CD4-positive, alpha-beta T cell treated with Interleukin-1 beta for 1 hour (primary cell): ENCODE measurements at regions not wholly inside any gene's neighbourhood (a gene's known extent, or its start where the extent isn't known, plus 50 kb on each side); places are given as distances from the start of the nearest gene placed in this dataset.
"Not testable (repeated sequence)": the region's sequence is repeated elsewhere in the genome, so short reads cannot be mapped to it uniquely, and the experiment has no call there.

Experiments used
- DNase-seq, 2 donors: peaks; one replicate each; pipeline ENCODE4 v3.0.0-alpha.2; 2020 to 2022

DNA sequence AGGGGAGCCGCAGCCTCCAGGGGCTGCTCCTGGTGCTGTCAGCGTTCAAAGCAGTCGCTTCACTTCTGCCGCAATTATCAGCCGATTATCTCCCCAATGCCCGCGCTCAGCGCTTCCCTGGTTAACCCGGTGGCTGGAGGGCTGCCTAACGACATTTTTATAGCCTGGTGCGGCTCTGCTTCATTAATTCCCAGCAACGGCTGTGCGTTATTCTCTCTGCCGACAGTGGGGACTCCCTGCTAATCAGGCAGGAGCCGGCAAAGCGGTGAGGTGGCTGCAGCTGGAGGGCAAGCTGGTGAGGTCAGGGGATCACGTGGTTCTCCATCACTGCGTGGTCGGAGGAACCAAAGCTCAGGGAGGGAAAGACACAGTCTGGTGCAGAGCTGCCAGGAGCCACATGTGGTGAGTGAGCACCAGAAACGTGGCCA lies 62.9 kb downstream of the GLRX5 start:
- no peak for DNase-seq

DNA sequence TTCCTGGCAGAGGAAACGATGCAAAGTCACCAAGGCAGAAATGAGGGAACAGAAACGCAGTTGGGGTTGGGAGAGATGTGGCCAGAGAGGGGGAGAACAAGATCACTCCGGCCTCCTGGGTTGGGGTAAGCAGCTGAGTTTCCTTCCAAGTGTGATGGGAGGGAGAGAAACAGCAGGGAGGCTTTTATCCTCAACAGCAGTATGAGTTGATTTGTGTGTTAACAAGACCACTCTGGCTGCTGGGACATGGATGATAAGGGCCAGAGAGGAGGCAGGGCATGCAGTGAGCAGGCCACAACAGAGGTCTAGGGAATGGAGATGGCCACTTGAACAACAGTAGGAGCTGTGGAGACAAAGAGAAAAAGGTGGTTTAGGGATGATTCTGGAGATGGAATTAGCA lies 66.8 kb downstream of the GLRX5 start:
- DNase-seq, result no peak

DNA sequence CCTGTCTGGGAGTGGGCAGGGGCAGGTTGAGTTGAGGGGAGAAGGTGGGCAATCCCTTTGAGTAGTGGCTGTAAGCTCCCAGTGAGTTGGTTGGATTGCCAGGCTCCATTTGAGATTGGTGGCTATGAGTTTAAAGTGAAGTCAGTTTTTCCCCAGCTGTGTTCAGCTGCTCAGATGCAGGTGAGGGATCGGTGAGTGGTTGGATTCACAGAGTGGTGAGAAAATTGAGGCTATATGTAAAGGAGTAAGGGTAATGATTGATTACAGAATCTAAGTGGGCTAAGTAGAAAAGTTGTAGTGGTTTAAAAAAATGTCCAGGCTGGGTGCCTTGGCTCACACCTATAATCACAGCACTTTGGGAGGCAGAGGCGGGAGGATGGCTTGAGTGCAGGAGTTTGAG lies 68.6 kb downstream of the GLRX5 start:
- no peak for DNase-seq

DNA sequence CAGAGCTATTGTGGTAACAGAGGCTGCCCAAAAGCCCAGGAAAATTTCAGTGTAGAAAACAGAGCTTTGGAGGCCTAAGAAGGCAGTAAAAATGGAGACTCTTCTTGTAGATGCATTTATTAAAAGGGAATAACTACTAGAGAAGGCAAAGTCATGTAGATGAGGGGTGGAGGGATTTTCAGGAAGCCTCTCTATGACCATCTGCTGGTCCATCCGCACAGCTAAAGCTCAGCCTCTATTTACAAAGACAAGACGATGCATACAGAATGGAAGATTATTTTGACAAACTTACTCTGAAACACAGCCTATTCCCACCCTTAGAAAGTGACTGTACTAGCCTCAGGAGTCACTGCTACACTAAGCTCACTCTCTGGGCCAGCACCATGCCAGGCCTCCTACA lies 71.4 kb downstream of the GLRX5 start:
- no peak for DNase-seq

DNA sequence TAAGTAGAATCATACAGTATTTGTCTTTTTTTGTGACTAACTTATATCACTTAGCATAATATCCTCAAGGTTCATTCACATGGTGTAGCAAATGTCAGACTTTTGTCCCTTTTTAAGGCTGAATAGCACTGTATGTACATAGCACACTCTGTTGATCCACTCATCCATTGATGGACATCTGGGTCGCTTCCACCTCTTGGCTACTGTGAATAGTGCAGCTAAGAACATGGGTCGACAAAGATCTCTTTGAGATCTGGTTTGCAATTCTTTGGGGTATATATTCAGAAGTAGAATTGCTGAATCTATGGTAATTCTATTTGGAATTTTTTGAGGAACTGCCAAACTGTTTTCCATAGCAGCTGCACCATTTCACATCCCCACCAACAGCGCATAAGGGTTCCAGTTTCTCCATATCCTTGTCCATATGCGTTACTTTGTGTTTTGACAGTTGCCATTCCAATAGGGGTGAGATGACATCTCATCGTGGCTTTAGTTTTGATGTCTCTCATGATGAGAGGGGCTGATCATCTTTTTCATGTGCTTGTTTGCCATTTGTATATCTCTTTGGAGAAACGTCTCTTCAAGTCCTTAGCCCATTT lies 73.9 kb downstream of the GLRX5 start:
- DNase-seq, result no peak

DNA sequence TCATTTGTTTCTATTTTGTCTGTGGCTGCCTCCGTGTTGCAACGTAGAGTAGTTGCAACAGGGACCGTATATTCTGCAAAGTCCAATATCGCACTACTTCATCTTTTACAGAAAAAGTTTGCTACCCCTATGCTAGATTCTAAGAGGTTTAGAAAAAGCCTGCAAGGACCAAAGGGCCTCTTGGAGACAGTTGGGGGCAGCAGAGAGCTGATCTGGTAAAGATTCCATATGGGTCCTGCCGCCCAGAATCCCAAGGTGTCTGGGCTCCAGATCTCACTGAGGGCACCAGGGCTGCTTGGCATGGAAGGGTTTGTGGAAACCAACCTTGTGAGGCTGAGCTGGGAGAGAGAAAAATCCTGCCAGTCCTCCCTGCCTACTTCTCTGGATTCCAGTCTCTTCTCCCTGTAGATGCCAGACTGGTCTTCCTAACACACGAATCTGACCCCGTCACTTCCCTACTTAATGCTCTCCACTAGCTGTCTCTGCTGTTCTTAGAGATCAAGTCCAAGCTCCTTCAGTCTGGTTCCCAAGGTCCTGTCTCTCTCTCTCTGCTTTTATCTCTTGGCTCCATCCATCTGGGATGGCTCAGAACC lies 74.6 kb downstream of the GLRX5 start:
- DNase-seq, result peak in 1 of 2 donors; percentile 12

DNA sequence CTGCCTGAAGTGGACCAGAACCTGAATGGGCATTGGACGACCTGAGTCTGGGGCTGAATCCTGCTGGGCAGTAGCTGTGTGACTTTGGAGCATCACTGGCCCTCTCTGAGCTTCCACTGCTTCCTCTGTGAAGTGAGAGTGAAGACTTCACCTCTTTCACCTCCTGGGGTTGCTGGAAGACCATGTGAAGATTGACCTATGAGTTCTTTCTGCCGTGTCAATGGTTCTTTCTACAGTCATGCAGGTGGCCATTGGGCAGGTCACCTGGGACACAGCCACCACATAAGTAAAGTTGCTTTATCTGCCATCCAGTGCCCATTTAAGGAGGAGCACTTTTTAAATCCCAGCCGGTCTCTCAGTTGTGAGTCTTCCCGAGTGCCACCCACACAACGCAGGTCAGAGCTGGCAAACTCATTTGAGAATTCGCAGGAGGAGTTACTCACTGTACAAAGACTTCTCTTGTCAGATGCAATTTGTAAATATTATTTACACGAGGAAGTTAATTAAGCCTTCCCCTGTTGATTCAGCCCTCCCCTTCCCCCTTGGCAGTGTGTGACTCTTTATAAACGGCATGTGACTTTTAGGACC lies 74.8 kb upstream of the TCL1B start:
- no peak for DNase-seq

DNA sequence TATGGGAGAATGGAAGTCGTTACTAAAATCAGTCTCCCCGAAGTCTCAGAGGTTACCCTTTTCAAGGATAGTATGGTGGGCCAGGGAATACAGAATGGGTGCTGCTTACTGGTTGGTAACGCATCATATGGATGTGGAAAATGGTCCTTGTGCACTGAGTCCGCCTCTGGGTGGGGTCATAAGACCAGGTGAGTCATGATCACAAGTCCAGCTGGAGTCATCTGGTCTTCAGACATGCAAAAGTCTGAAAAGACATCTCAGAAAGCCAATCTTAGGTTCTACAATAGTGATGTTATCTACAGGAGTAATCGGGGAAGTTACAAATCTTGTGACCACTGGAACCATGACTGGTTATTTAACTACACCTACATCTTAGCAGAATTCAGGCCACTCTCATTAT lies 71.9 kb upstream of the TCL1B start:
- DNase-seq, result no peak

DNA sequence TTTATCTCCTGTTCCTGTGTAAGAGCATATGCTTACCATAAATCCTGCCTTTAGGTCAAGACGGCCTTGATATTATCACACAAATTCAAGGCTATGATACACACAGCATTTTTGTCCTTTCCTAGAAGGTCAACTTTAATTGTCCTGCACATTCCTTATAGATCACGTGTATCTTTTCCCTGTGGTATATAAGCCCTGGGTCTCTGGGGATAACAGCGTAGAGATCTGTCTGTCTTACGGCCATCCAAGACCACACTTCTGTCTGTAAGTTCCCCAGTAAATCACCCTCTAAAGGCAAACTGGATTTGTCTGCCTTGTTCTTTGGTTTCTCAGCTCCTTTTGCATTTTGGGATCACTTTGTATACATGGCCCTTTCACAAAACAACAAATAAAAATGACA lies 69.5 kb upstream of the TCL1B start:
- DNase-seq, result no peak

DNA sequence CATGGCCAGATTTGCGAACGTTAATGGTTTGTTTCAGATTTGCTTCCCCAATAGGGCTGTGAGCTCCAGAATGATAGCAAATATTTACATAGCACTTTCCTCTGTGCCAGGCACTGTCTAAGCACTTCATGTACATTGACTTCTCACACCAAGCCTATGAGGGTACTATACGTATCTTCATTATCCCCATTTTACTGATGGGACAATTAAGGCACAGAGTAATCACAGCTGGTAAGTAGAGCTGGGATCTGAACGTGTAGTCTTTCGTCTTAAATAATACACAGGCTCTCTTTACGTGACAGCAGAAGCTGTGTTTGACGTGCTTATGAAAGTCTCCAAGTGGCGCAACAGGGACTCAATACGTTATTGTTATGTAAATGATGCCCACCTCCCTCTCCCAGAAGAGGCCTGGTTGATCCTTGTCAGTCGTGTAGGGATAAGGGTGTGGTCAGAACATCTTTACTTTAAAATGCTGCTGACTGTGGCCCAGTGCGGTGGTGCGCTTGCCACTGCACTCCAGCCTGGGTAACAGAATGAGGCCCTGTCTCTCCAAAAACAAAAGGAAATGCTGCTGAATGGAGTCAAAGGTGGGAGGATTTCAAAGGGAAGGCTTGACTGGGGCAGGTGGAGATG lies 66.3 kb upstream of the TCL1B start:
- no peak for DNase-seq

DNA sequence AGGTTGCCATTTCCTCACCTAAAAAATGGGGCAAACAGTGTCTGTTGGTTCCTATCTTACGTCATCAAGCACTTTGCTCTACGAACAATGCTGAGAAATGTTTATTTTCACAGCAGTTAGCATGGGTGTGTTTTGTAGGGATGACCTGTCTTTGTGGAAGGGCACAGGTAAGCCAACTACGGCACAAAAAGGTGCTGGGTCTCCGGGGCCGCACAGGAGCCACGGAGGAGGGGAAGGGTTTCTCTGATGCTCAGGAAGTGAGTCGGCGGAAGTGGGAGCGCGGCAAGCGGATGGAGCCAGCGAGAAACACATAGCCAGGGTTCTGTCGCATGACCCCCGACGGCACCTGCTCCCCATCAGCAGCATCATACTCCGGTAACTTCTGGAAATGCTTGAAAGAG lies 65.6 kb upstream of the TCL1B start:
- peak in 1 of 2 donors; percentile 8 for DNase-seq

DNA sequence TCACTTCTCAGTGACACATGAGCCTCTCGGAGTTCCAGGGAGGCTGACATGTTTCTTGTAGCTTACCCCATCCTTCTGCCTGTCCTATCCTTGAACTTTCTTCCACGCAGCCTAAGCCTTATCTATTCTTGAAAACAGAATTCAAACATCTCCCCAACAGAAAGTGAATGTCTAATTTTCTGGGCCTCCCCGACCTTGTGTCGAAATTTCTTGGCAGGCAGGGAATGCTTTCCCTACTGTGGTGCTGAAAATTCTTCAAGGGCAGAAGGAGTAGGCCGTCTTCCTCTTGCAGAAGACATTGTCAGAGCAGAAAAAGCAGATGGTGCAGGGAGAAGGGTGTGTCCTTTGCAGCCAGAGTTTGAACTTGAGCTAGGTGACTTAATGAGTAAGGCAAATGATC lies 63.0 kb upstream of the TCL1B start:
- DNase-seq, result no peak

DNA sequence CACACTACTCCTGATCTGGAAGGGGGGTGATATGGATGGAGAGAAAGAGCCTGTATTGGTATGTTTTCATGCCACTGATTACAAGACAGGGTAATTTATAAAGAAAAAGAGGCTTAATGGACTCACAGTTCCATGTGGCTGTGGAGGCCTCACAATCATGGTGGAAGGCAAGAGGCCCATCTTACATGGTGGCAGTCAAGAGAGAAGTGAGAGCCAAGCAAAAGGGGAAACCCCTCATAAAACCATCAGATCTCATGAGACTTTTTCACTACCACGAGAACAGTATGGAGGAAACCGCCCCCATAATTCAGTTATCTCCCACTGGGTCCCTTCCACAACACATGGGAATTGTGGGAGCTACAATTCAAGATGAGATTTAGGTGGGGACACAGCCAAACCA lies 60.5 kb upstream of the TCL1B start:
- DNase-seq, result not testable (repeated sequence)

DNA sequence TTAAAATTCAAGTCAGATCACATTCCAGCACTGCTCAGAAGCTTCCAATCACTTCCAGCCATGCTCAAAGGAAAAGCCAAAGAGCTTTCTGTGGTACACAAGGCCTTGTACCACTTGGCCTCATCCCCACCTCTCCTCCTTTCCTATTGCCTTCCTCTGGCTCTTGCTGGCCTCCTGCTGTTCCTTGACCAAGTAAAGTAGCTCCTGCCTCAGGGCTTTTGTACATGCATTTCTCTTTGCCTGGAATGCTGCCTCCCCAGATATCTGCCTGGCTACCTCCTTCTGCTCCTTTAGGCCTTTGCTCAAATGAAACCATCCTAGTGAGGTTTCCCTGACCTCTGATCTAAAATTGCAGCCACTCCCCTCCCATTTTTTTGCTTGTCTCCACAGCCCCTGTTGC lies 51.2 kb upstream of the TCL1B start:
- DNase-seq, result no peak
